ENCODE measurements at regions not wholly inside any gene's neighbourhood (a gene's known extent, or its start where the extent isn't known, plus 50 kb on each side); places are given as distances from the start of the nearest gene placed in this dataset.

DNA sequence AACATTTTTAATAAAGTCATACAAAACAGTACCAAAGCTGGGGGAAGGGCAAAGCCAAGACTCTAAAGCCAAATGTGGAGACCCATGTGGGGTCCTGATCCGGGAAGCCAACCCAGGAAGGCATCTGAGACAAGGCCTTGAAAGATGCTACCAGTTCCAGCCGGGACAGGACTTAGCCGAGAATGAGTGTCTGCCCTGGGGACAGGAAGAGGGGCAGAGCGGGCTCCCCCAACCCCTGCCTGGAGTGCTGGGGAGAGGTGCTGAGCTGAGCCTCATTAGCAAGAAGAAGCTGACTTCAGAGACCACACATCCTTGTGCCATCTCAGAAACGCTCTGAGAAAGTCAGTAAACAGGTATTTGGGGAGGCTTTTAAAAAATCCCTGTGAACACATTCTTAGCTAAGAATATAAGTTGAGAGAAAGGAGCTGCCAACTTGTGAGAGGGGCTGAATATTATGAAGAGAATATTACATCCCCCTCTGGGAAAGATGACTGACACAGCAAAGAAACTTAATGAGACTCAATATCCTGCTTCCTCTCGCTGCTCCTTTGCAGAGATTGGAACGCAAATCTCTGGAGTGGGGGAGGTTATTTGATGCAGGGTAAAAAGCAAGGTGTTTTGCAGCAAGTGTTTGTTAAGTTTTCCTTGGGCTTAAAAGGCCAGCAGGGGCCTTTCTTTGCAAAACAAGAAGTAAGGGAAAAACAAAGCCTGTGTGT lies 103.3 kb upstream of the KCND3 start:
- no peaks in the 10 kb centered on the region for H3K36me3 ChIP-seq (replicated peaks; ENCODE audit: insufficient read depth, low read depth)
- H3K9me2 ChIP-seq (replicated peaks; ENCODE audit: insufficient read depth), result no peaks in the 10 kb centered on the region
- H2AFZ ChIP-seq, result no peak overlapping the region
- H3K27me3 ChIP-seq, result peaks cover 10% of the 10 kb centered on the region
- H3K9me3 ChIP-seq (ENCODE audit: low read depth), result no peaks in the 10 kb centered on the region
- no peak overlapping the region for H3K4me3 ChIP-seq
- H3K79me2 ChIP-seq, result no peaks in the 10 kb centered on the region
- no peak overlapping the region for H3K4me2 ChIP-seq
- DNase-seq (ENCODE audit: low spot score), result no peak
- WGBS (ENCODE audit: low lambda C conversion rate, missing lambda C conversion rate), result 45% methylated on average over 7 of the region's 7 CpGs
- no peaks in the 10 kb centered on the region for H4K20me1 ChIP-seq (ENCODE audit: insufficient read depth, poor library complexity, severe bottlenecking)
- H3K27ac ChIP-seq, result no peak overlapping the region
- TF ChIP-seq, protein P1, sequence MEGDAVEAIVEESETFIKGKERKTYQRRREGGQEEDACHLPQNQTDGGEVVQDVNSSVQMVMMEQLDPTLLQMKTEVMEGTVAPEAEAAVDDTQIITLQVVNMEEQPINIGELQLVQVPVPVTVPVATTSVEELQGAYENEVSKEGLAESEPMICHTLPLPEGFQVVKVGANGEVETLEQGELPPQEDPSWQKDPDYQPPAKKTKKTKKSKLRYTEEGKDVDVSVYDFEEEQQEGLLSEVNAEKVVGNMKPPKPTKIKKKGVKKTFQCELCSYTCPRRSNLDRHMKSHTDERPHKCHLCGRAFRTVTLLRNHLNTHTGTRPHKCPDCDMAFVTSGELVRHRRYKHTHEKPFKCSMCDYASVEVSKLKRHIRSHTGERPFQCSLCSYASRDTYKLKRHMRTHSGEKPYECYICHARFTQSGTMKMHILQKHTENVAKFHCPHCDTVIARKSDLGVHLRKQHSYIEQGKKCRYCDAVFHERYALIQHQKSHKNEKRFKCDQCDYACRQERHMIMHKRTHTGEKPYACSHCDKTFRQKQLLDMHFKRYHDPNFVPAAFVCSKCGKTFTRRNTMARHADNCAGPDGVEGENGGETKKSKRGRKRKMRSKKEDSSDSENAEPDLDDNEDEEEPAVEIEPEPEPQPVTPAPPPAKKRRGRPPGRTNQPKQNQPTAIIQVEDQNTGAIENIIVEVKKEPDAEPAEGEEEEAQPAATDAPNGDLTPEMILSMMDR (IDR thresholded peaks at IDR 0.05; ENCODE audit: poor library complexity), result no peak
- no peak for TF ChIP-seq EZH2phosphoT487 (IDR thresholded peaks at IDR 0.05; ENCODE audit: low read depth, severe bottlenecking, unreplicated experiment)
- no peak for TF ChIP-seq EZH2 (IDR thresholded peaks at IDR 0.05; ENCODE audit: borderline replicate concordance)
- H3K4me1 ChIP-seq (ENCODE audit: insufficient read depth), result no peaks in the 10 kb centered on the region

DNA sequence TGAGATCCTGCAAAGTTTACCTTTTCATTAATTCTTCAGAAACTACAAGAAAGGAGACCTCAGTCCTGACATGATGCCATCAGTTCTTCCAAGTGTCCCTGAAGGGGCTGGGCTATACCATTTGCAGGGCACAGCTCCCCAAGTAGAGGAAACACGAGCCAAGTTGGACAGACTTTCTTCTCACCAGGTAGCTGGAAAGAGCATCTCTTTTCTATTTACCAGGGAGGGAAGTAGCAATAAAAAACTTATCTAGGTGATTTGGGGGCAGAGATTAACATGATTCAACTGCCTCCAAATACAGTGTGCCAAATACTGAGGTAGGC lies 103.9 kb upstream of the KCND3 start:
- no peaks in the 10 kb centered on the region for H3K79me2 ChIP-seq
- H3K9me3 ChIP-seq (ENCODE audit: low read depth), result no peaks in the 10 kb centered on the region
- no peaks in the 10 kb centered on the region for H3K36me3 ChIP-seq (replicated peaks; ENCODE audit: insufficient read depth, low read depth)
- TF ChIP-seq EZH2phosphoT487 (IDR thresholded peaks at IDR 0.05; ENCODE audit: low read depth, severe bottlenecking, unreplicated experiment) (no peak), EZH2 (IDR thresholded peaks at IDR 0.05; ENCODE audit: borderline replicate concordance) (no peak)
- TF ChIP-seq, protein P1 (IDR thresholded peaks at IDR 0.05; ENCODE audit: poor library complexity), result no peak
- DNase-seq (ENCODE audit: low spot score), result no peak
- no peaks in the 10 kb centered on the region for H3K4me1 ChIP-seq (ENCODE audit: insufficient read depth)
- no peaks in the 10 kb centered on the region for H4K20me1 ChIP-seq (ENCODE audit: insufficient read depth, poor library complexity, severe bottlenecking)
- H3K27me3 ChIP-seq, result peaks cover 10% of the 10 kb centered on the region
- 47% methylated on average over 1 of the region's 1 CpG for WGBS (ENCODE audit: low lambda C conversion rate, missing lambda C conversion rate)
- H3K9me2 ChIP-seq (replicated peaks; ENCODE audit: insufficient read depth), result no peaks in the 10 kb centered on the region
- no peak overlapping the region for H3K27ac ChIP-seq
- H2AFZ ChIP-seq, result no peak overlapping the region
- H3K4me2 ChIP-seq, result no peak overlapping the region
- no peak overlapping the region for H3K4me3 ChIP-seq

DNA sequence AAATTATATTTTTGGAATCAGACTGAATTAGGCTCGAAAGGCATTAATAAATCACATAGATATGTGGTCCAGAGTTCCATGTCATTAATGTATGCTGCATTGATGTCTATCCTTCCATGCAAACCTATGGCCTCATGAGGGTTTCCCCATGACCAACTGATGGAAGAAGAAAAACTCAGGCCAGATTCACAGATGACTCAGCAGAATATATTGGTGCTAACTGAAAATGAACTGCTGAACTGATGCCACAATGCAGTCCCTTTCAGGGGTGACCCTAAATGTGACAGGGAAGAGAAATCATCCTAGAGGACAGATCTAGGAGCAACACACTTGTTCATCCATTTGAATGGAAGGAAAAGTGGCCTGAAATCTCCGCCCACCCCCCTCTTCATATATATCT lies 110.5 kb upstream of the KCND3 start:
- Histone ChIP-seq H3K27me3 (peaks cover 4% of the 10 kb centered on the region), H3K4me1 (ENCODE audit: insufficient read depth) (no peaks in the 10 kb centered on the region), H2AFZ (no peak overlapping the region), H3K79me2 (no peaks in the 10 kb centered on the region), H3K36me3 (replicated peaks; ENCODE audit: insufficient read depth, low read depth) (no peaks in the 10 kb centered on the region), H3K27ac (no peak overlapping the region), H3K9me3 (ENCODE audit: low read depth) (no peaks in the 10 kb centered on the region), H4K20me1 (ENCODE audit: insufficient read depth, poor library complexity, severe bottlenecking) (no peaks in the 10 kb centered on the region), H3K9me2 (replicated peaks; ENCODE audit: insufficient read depth) (no peaks in the 10 kb centered on the region), H3K4me3 (no peak overlapping the region), H3K4me2 (no peak overlapping the region)
- 85% methylated on average over 2 of the region's 2 CpGs for WGBS (ENCODE audit: low lambda C conversion rate, missing lambda C conversion rate)
- no peak for DNase-seq (ENCODE audit: low spot score)
- TF ChIP-seq EZH2 (IDR thresholded peaks at IDR 0.05; ENCODE audit: borderline replicate concordance), result no peak

- H3K4me2 ChIP-seq, result no peak overlapping the region
- DNase-seq (ENCODE audit: low spot score), result no peak
- H4K20me1 ChIP-seq (ENCODE audit: insufficient read depth, poor library complexity, severe bottlenecking), result no peaks in the 10 kb centered on the region
- no peaks in the 10 kb centered on the region for H3K36me3 ChIP-seq (replicated peaks; ENCODE audit: insufficient read depth, low read depth)
- H3K27me3 ChIP-seq, result no peaks in the 10 kb centered on the region
- WGBS (ENCODE audit: low lambda C conversion rate, missing lambda C conversion rate), result 90% methylated on average over 1 of the region's 1 CpG
- H3K27ac ChIP-seq, result no peak overlapping the region
- TF ChIP-seq EZH2phosphoT487 (IDR thresholded peaks at IDR 0.05; ENCODE audit: low read depth, severe bottlenecking, unreplicated experiment), result no peak
- TF ChIP-seq, protein P1 (IDR thresholded peaks at IDR 0.05; ENCODE audit: poor library complexity), result no peak
- TF ChIP-seq EZH2 (IDR thresholded peaks at IDR 0.05; ENCODE audit: borderline replicate concordance), result no peak
- no peaks in the 10 kb centered on the region for H3K9me2 ChIP-seq (replicated peaks; ENCODE audit: insufficient read depth)
- H2AFZ ChIP-seq, result no peak overlapping the region
- no peaks in the 10 kb centered on the region for H3K9me3 ChIP-seq (ENCODE audit: low read depth)
- H3K4me1 ChIP-seq (ENCODE audit: insufficient read depth), result no peaks in the 10 kb centered on the region
- H3K79me2 ChIP-seq, result no peaks in the 10 kb centered on the region
- H3K4me3 ChIP-seq, result no peak overlapping the region
Observed at GRCh38 chr1:112105557-112105956, 116.1 kb upstream of the KCND3 start.

Measured in hepatocyte (in vitro differentiated cells).